Activated T-helper 2 cell treated with anti-CD3 and anti-CD28 coated beads, Interferon-gamma antibody, Interleukin-2, Interleukin-4, amounts not matched to agents 10 μg/mL and 5 μg/mL and 100 μg/mL, durations not matched to agents 14 hours and 24 hours and 36 hours (primary cell): ENCODE measurements at regions not wholly inside any gene's neighbourhood (a gene's known extent, or its start where the extent isn't known, plus 50 kb on each side); places are given as distances from the start of the nearest gene placed in this dataset.

Source experiments
- DNase-seq: peaks from one replicate; pipeline ENCODE4 v3.0.0; 2021; ENCODE audit warnings: low spot score
- H3K27ac Mint-ChIP-seq: one replicate; pipeline ENCODE4 v1.8.0; 2021; ENCODE audit warnings: mixed read lengths
- H3K27me3 Mint-ChIP-seq: one replicate; pipeline ENCODE4 v1.8.0; 2021; ENCODE audit warnings: low read depth, mixed read lengths
- H3K36me3 Mint-ChIP-seq: one replicate; pipeline ENCODE4 v1.8.0; 2021; ENCODE audit warnings: low read depth, mixed read lengths
- H3K4me1 Mint-ChIP-seq: one replicate; pipeline ENCODE4 v1.8.0; 2021; ENCODE audit warnings: low read depth, mixed read lengths
- H3K4me3 Mint-ChIP-seq: one replicate; pipeline ENCODE4 v1.8.0; 2021; ENCODE audit warnings: low read depth, mild to moderate bottlenecking, moderate library complexity, mixed read lengths
- H3K9me3 Mint-ChIP-seq: one replicate; pipeline ENCODE4 v1.8.0; 2021; ENCODE audit warnings: mixed read lengths
- intact Hi-C: fragments of 100-400 bp; cut with micrococcal nuclease; formaldehyde crosslinking; loops from one replicate; pipeline ENCODE4 v1.15.1; 2023

GRCh38 chrX:40149286-40150175, 51.8 kb upstream of the BCOR start:
- no peak for DNase-seq
- no peak overlapping the region for H3K27ac Mint-ChIP-seq
- H3K9me3 Mint-ChIP-seq = no peaks in the 10 kb centered on the region
- H3K36me3 Mint-ChIP-seq = no peaks in the 10 kb centered on the region
- H3K27me3 Mint-ChIP-seq = no peaks in the 10 kb centered on the region
- H3K4me3 Mint-ChIP-seq = no peak overlapping the region
- H3K4me1 Mint-ChIP-seq = peaks cover 13% of the 10 kb centered on the region
- intact Hi-C loops = loop anchor here (5.0 kb wide), 1 partner anchor 137 kb away; no protein-coding TSS in a partner anchor

DNA sequence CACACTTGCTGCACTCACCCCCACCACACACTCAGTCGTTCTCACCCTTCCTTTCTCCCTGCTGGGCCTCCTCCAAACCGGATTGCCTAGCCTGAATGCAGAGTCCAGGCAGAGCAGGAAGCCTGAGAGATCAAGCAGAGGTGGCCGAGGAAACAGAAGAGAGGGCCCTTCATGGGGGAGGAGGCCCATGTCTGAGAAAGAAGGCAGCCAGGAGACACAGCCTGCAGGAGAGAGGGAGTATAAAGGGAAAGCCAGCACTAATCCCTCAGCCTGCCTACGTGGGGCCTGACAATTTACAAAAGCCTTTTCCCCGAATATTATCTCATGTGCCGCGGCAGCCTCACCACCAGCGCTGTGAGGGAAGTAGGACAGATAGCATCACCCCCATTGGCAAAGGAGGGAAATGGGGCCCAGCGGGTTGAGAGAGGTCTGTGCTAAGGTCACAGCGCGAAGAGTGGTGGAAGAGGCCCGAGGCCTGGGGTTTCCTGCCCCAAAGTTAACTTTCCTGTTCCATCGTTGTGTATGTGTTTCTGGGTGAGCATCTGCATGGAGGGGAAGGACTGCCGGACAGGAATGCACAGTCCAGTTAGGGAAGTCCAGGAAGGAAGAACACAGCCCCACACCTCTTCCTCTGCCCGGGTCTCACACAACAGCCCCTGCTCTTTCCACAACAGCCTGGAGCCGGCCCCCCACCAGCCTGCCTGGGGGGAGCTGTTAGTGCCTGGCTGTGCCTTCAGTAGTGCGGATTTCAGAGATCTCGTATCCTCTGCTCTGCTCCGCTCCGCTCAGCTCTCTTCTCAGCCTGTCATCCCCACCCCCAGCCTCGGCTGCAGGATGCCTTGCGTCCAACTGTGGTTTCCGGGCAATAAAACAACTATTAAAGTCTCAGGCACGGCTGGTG, 50.9 kb upstream of the BCOR start:
- Mint-ChIP-seq H3K9me3 (no peaks in the 10 kb centered on the region), H3K27me3 (no peaks in the 10 kb centered on the region), H3K36me3 (no peaks in the 10 kb centered on the region), H3K27ac (no peak overlapping the region), H3K4me3 (no peak overlapping the region), H3K4me1 (peaks cover 13% of the 10 kb centered on the region)
- DNase-seq = no peak
- intact Hi-C loops = no loop called here

DNA sequence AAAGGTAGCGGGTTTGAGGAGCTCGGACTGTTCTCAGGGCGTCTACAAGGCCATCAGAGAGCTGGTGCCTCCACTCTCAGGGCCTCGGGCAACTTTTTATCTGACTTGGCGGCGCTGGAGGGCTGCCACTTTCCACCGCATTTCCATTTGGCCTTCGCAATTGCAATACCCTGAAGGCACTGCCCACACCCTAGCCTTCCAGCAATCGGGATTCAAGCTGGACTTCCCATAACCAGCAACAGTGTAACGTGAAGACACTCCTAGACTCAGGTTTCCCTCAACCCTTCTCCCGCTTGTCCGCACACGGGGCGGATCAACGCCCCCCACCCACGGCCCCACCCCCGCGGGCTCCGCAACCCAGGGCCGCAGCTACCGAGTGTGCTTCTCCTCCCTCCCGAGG, 50.2 kb upstream of the BCOR start:
- H3K36me3 Mint-ChIP-seq = no peaks in the 10 kb centered on the region

More for the DNA sequence above, 50.2 kb upstream of the BCOR start:
- no peak for DNase-seq
- no peak overlapping the region for H3K27ac Mint-ChIP-seq
- H3K9me3 Mint-ChIP-seq = no peaks in the 10 kb centered on the region
- H3K4me1 Mint-ChIP-seq = peaks cover 13% of the 10 kb centered on the region
- H3K27me3 Mint-ChIP-seq = no peaks in the 10 kb centered on the region
- intact Hi-C loops = no loop called here
- H3K4me3 Mint-ChIP-seq = no peak overlapping the region
